HepG2 (cell line): ENCODE measurements at regions not wholly inside any gene's neighbourhood (a gene's known extent, or its start where the extent isn't known, plus 50 kb on each side); places are given as distances from the start of the nearest gene placed in this dataset.
A peak's percentile ranks its signal among the peaks of the same experiment; 100 is the strongest.

Source experiments
- ATAC-seq: fragments of 200-7000 bp; cut with Tn5 transposase; 3 replicates; pipeline ENCODE4 v1.9.1; 2020; ENCODE audit warnings: mild to moderate bottlenecking, moderate library complexity
- BruUV-seq: library from RNA; stranded (reverse); fragments of 400-500 nt; replicated peaks from 2 replicates; lab custom pipeline; 2021; lab: Mats Ljungman, UMichigan
- CTCF ChIA-PET: fragments of 300-600 bp; formaldehyde crosslinking; extraction: SDS; loops from one replicate; lab custom pipeline; 2021; ENCODE audit warnings: low total read pairs, inconsistent platforms, low intra/inter-chr PET ratio; lab: Yijun Ruan, JAX
- POLR2A ChIA-PET: fragments of 350-600 bp; sonication (Branson Sonifier 250); formaldehyde crosslinking; loops from one replicate; lab custom pipeline; 2020; ENCODE audit warnings: antibody characterized with exemption, inconsistent platforms; lab: Yijun Ruan, JAX
- DNase-seq: peaks from one replicate; pipeline ENCODE4 v3.0.0-alpha.2; 2015; ENCODE audit warnings: low spot score
- FAIRE-seq: peaks from 3 replicates; lab custom pipeline; 2011; peaks lifted over from hg19 to GRCh38; lab: Jason Lieb, UNC
- H2AFZ ChIP-seq: one replicate; pipeline ENCODE4 v1.6.1; 2011; ENCODE audit warnings: low read length, inconsistent platforms
- H3K27ac ChIP-seq: fragments of 300-600 bp; 3 replicates; pipeline ENCODE4 v1.8.0; 2011; ENCODE audit warnings: mixed run types, mild to moderate bottlenecking, mixed read lengths, low read length, inconsistent platforms; ENCODE audit not compliant: insufficient read depth; ENCODE audit errors: extremely low read length
- H3K27me3 ChIP-seq, 2 experiments: fragments of 200-600 bp in 1 of 2; 2 replicates in 1 of 2; 3 replicates in 1 of 2; pipeline versions ENCODE4 v1.6.0 to v1.8.0; 2011; ENCODE audit warnings: low read length in 2 of 2, mild to moderate bottlenecking in 2 of 2, moderate library complexity in 2 of 2, inconsistent platforms in 1 of 2; ENCODE audit not compliant: insufficient read depth in 2 of 2, control insufficient read depth in 1 of 2
- H3K36me3 ChIP-seq, 2 experiments: fragments of 200-600 bp in 1 of 2; replicated peaks in 1 of 2; 2 replicates in 1 of 2; 3 replicates in 1 of 2; pipeline versions ENCODE4 v1.5.1 to v1.8.0; 2011; ENCODE audit warnings: low read length in 2 of 2, inconsistent platforms in 1 of 2; ENCODE audit not compliant: insufficient read depth in 2 of 2, control insufficient read depth in 1 of 2
- H3K4me1 ChIP-seq: 2 replicates; pipeline ENCODE4 v1.5.1; 2012; ENCODE audit warnings: low read length, inconsistent platforms; ENCODE audit not compliant: insufficient read depth
- H3K4me2 ChIP-seq: 2 replicates; pipeline ENCODE4 v1.6.0; 2011; ENCODE audit warnings: low read depth, low read length, inconsistent platforms
- H3K4me3 ChIP-seq, 3 experiments: fragments of 200-600 bp in 1 of 3; sonication (generic), shearing (Covaris generic) in 1 of 3; replicated peaks in 1 of 3; 2 replicates each; pipeline ENCODE4 v1.5.1; 2011 to 2016; ENCODE audit warnings: low read length in 3 of 3, inconsistent platforms in 2 of 3, low read depth in 2 of 3, mild to moderate bottlenecking in 2 of 3, control low read depth in 1 of 3, mixed read lengths in 1 of 3; ENCODE audit not compliant: insufficient read depth in 1 of 3
- H3K79me2 ChIP-seq: one replicate; pipeline ENCODE4 v1.6.1; 2011; ENCODE audit warnings: low read length, inconsistent platforms; ENCODE audit not compliant: insufficient read depth
- H3K9ac ChIP-seq: 2 replicates; pipeline ENCODE4 v1.6.0; 2011; ENCODE audit warnings: mild to moderate bottlenecking, low read depth, low read length, inconsistent platforms; ENCODE audit not compliant: insufficient read depth
- H3K9me3 ChIP-seq: 2 replicates; pipeline ENCODE4 v1.5.1; 2012; ENCODE audit warnings: mild to moderate bottlenecking, low read length
- H4K20me1 ChIP-seq: 2 replicates; pipeline ENCODE4 v1.6.0; 2011; ENCODE audit warnings: inconsistent platforms, mild to moderate bottlenecking, low read length, moderate library complexity; ENCODE audit not compliant: insufficient read depth
- ATF7 ChIP-seq, 2 experiments: fragments of 450-650 bp in 1 of 2; sonication (generic) in 1 of 2; formaldehyde crosslinking in 1 of 2; IDR thresholded peaks; 2 replicates each; pipeline versions ENCODE4 v1.4.0 to v1.6.1; 2016 to 2020; ENCODE audit warnings: antibody characterized with exemption in 1 of 2, mild to moderate bottlenecking in 1 of 2, missing genetic modification reagents in 1 of 2
- CHD2 ChIP-seq: IDR thresholded peaks from 2 replicates; pipeline ENCODE4 v1.6.1; 2011; ENCODE audit warnings: low read depth, low read length, improper control_type of control experiment
- CTCF ChIP-seq: sonication (generic); formaldehyde crosslinking; IDR thresholded peaks from 2 replicates; pipeline ENCODE4 v1.5.0; 2020; ENCODE audit warnings: mild to moderate bottlenecking, missing genetic modification reagents, moderate library complexity
- STAG1 ChIP-seq: sonication (generic); formaldehyde crosslinking; IDR thresholded peaks from 2 replicates; pipeline ENCODE4 v1.4.0; 2020; ENCODE audit warnings: missing genetic modification reagents
- ZNF253 ChIP-seq: sonication (generic); formaldehyde crosslinking; IDR thresholded peaks from 2 replicates; pipeline ENCODE4 v1.8.0; 2022; ENCODE audit warnings: mild to moderate bottlenecking, missing genetic modification reagents, borderline replicate concordance
- ZNF362 ChIP-seq: sonication (generic); formaldehyde crosslinking; IDR thresholded peaks from 2 replicates; pipeline ENCODE4 v1.4.0; 2020; ENCODE audit warnings: missing genetic modification reagents, mild to moderate bottlenecking, borderline replicate concordance
- ZNF674 ChIP-seq: sonication (generic); formaldehyde crosslinking; IDR thresholded peaks from 2 replicates; pipeline ENCODE4 v1.5.0; 2020; ENCODE audit warnings: low read depth, mild to moderate bottlenecking, missing genetic modification reagents
- WGBS: methylation state at CpG from one replicate; pipeline ENCODE4 v1.1.6; 2017; ENCODE audit warnings: low lambda C conversion rate; 5-methylcytosine and 5-hydroxymethylcytosine counted together
- in situ Hi-C: cut with HindIII; loops from 2 replicates; pipeline ENCODE4 v1.10.0; 2017; ENCODE audit warnings: low pct_unique_long_range_greater_than_20kb; ENCODE audit not compliant: extremely low pct_ligation_motif_present
- intact Hi-C: fragments of 100-400 bp; cut with micrococcal nuclease; formaldehyde crosslinking; loops from one replicate; pipeline ENCODE4 v1.10.0; 2022; ENCODE audit not compliant: unreplicated experiment

GRCh38 chr3:8420612-8421011 lies 81.0 kb upstream of the LMCD1 start:
- Histone ChIP-seq H3K4me2 (no peak overlapping the region), H3K4me1 (no peaks in the 10 kb centered on the region), H4K20me1 (no peaks in the 10 kb centered on the region), H3K36me3 (no peaks in the 10 kb centered on the region), H3K9ac (no peak overlapping the region), H3K9me3 (peaks cover 7% of the 10 kb centered on the region; the same call in 1 of the 2 replicates), H3K27ac (no peak overlapping the region), H3K4me3 (no peak overlapping the region), H3K79me2 (no peaks in the 10 kb centered on the region), H2AFZ (no peak overlapping the region), H3K27me3 (no peaks in the 10 kb centered on the region; a peak in 1 of 5 replicates)
- POLR2A ChIA-PET = no interaction called here
- FAIRE-seq = no peak
- no peak for ATAC-seq
- BruUV-seq = no TSS peak
- intact Hi-C loops = no loop called here
- no peak for DNase-seq
- in situ Hi-C loops = no loop called here
- CTCF ChIA-PET = no interaction called here
- TF ChIP-seq ATF7 (IDR thresholded peaks at IDR 0.05) = peak; percentile 69; the same call in 1 of the 2 replicates
- TF ChIP-seq ATF7 (CRISPR knock-in tag; IDR thresholded peaks at IDR 0.05) = no peak
- TF ChIP-seq ZNF362 (CRISPR knock-in tag) = no peak
- WGBS = 58% methylated on average over 2 of the region's 2 CpGs

- FAIRE-seq = peak; percentile 26
Measured at GRCh38 chr3:8421267-8421666, 80.4 kb upstream of the LMCD1 start.

More at GRCh38 chr3:8421267-8421666, 80.4 kb upstream of the LMCD1 start:
- Histone ChIP-seq H2AFZ (no peak overlapping the region), H3K27ac (no peak overlapping the region), H4K20me1 (no peaks in the 10 kb centered on the region), H3K36me3 (no peaks in the 10 kb centered on the region), H3K27me3 (no peaks in the 10 kb centered on the region; a peak in 1 of 5 replicates), H3K4me1 (no peaks in the 10 kb centered on the region), H3K79me2 (no peaks in the 10 kb centered on the region), H3K4me2 (no peak overlapping the region), H3K4me3 (no peak overlapping the region), H3K9ac (no peak overlapping the region), H3K9me3 (peaks cover 7% of the 10 kb centered on the region; the same call in 1 of the 2 replicates)
- peak; percentile 85 for ATAC-seq
- POLR2A ChIA-PET = no interaction called here
- 31% methylated on average over 3 of the region's 3 CpGs for WGBS
- CTCF ChIA-PET = no interaction called here
- no peak for DNase-seq
- TF ChIP-seq ZNF674 (CRISPR knock-in tag) = no peak
- no peak for TF ChIP-seq ZNF253 (CRISPR knock-in tag)
- TF ChIP-seq CHD2 = no peak
- TF ChIP-seq CTCF (CRISPR knock-in tag) = peak; percentile 35
- TF ChIP-seq STAG1 (CRISPR knock-in tag) = peak; percentile 54
- intact Hi-C loops (no loop called here), in situ Hi-C loops (no loop called here)
- no TSS peak for BruUV-seq
